ENCODE measurements at regions not wholly inside any gene's neighbourhood (a gene's known extent, or its start where the extent isn't known, plus 50 kb on each side); places are given as distances from the start of the nearest gene placed in this dataset.

- CTCF ChIA-PET = interaction anchor here (0.8 kb wide), 1 partner anchor 11 kb away, joined by 3 read pairs; no protein-coding TSS in a partner anchor
- Histone ChIP-seq H3K36me3 (ENCODE audit: control insufficient read depth in 2 of 2, insufficient read depth in 1 of 2, low read length in 2 of 2) (no peaks in the 10 kb centered on the region), H3K4me1 (ENCODE audit: control insufficient read depth, insufficient read depth, low read length) (no peaks in the 10 kb centered on the region), H3K9me3 (ENCODE audit: control insufficient read depth, insufficient read depth, low read depth, low read length) (no peaks in the 10 kb centered on the region), H3K4me3 (ENCODE audit: low read depth, low read length) (no peak overlapping the region), H3K27ac (ENCODE audit: extremely low read depth, low read depth, low read length) (no peak overlapping the region)
- TF ChIP-seq ZBTB49 (tag by site-specific recombination; IDR thresholded peaks at IDR 0.05; ENCODE audit: low read depth) (no peak), ATF2 (tag by site-specific recombination; IDR thresholded peaks at IDR 0.05; ENCODE audit: low read depth) (no peak), ZNF248 (tag by site-specific recombination; IDR thresholded peaks at IDR 0.05) (no peak)
- POLR2A ChIA-PET = no interaction called here
Measured at GRCh38 chr2:136208682-136209420, 90.9 kb upstream of the CXCR4 start.

GRCh38 chr2:136207665-136208064 is 89.7 kb upstream of the CXCR4 start:
- CTCF ChIA-PET = no interaction called here
- H3K9me3 ChIP-seq (ENCODE audit: control insufficient read depth, insufficient read depth, low read depth, low read length) = no peaks in the 10 kb centered on the region
- H3K36me3 ChIP-seq (ENCODE audit: control insufficient read depth in 2 of 2, insufficient read depth in 1 of 2, low read length in 2 of 2) = no peaks in the 10 kb centered on the region
- POLR2A ChIA-PET = no interaction called here
- no peaks in the 10 kb centered on the region for H3K4me1 ChIP-seq (ENCODE audit: control insufficient read depth, insufficient read depth, low read length)
- no peak for TF ChIP-seq YY1 (tag by site-specific recombination; IDR thresholded peaks at IDR 0.05)
- no peak for TF ChIP-seq SALL2 (tag by site-specific recombination; IDR thresholded peaks at IDR 0.05; ENCODE audit: borderline replicate concordance)
- TF ChIP-seq ZNF394 (tag by site-specific recombination; IDR thresholded peaks at IDR 0.05; ENCODE audit: borderline replicate concordance) = no peak
- TF ChIP-seq ZNF549 (tag by site-specific recombination; IDR thresholded peaks at IDR 0.05) = no peak
- TF ChIP-seq ZNF133 (tag by site-specific recombination; IDR thresholded peaks at IDR 0.05) = no peak
- TF ChIP-seq ZNF335 (tag by site-specific recombination; conservative IDR thresholded peaks at IDR 0.05) = no peak
- TF ChIP-seq PRDM1 (tag by site-specific recombination; IDR thresholded peaks at IDR 0.05) = no peak
- no peak for TF ChIP-seq ZNF350 (tag by site-specific recombination; IDR thresholded peaks at IDR 0.05)
- TF ChIP-seq, protein P1, sequence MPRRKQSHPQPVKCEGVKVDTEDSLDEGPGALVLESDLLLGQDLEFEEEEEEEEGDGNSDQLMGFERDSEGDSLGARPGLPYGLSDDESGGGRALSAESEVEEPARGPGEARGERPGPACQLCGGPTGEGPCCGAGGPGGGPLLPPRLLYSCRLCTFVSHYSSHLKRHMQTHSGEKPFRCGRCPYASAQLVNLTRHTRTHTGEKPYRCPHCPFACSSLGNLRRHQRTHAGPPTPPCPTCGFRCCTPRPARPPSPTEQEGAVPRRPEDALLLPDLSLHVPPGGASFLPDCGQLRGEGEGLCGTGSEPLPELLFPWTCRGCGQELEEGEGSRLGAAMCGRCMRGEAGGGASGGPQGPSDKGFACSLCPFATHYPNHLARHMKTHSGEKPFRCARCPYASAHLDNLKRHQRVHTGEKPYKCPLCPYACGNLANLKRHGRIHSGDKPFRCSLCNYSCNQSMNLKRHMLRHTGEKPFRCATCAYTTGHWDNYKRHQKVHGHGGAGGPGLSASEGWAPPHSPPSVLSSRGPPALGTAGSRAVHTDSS (tag by site-specific recombination; IDR thresholded peaks at IDR 0.05) = no peak
- TF ChIP-seq ZNF366 (tag by site-specific recombination; conservative IDR thresholded peaks at IDR 0.05) = no peak
- TF ChIP-seq, protein P2, sequence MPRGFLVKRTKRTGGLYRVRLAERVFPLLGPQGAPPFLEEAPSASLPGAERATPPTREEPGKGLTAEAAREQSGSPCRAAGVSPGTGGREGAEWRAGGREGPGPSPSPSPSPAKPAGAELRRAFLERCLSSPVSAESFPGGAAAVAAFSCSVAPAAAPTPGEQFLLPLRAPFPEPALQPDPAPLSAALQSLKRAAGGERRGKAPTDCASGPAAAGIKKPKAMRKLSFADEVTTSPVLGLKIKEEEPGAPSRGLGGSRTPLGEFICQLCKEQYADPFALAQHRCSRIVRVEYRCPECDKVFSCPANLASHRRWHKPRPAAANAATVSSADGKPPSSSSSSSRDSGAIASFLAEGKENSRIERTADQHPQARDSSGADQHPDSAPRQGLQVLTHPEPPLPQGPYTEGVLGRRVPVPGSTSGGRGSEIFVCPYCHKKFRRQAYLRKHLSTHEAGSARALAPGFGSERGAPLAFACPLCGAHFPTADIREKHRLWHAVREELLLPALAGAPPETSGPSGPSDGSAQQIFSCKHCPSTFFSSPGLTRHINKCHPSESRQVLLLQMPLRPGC (tag by site-specific recombination; IDR thresholded peaks at IDR 0.05) = no peak
- no peak for TF ChIP-seq ZNF473 (tag by site-specific recombination; IDR thresholded peaks at IDR 0.05)
- no peak for TF ChIP-seq ZFP3 (tag by site-specific recombination; IDR thresholded peaks at IDR 0.05; ENCODE audit: low read depth)
- TF ChIP-seq ZNF354C (tag by site-specific recombination; IDR thresholded peaks at IDR 0.05; ENCODE audit: borderline replicate concordance, low read depth) = no peak
- no peak for TF ChIP-seq IKZF3 (tag by site-specific recombination; IDR thresholded peaks at IDR 0.05)
- TF ChIP-seq KLF9 (tag by site-specific recombination; IDR thresholded peaks at IDR 0.05; ENCODE audit: low read depth) = no peak
- TF ChIP-seq GLIS2 (tag by site-specific recombination; IDR thresholded peaks at IDR 0.05) = no peak
- no peak for TF ChIP-seq PRDM4 (tag by site-specific recombination; IDR thresholded peaks at IDR 0.05)
- TF ChIP-seq WT1 (tag by site-specific recombination; IDR thresholded peaks at IDR 0.05) = no peak
- no peak overlapping the region for H3K27ac ChIP-seq (ENCODE audit: extremely low read depth, low read depth, low read length)
- no peak overlapping the region for H3K4me3 ChIP-seq (ENCODE audit: low read depth, low read length)
